Stimulated activated CD4-positive, alpha-beta T cell treated with anti-CD3 and anti-CD28 coated beads, Interleukin-15, amount 100 ng/mL, for 48 hours (primary cell): ENCODE measurements at regions not wholly inside any gene's neighbourhood (a gene's known extent, or its start where the extent isn't known, plus 50 kb on each side); places are given as distances from the start of the nearest gene placed in this dataset.

Source experiments
- DNase-seq, 2 donors: peaks; one replicate each; pipeline ENCODE4 v3.0.0-alpha.2; 2020; ENCODE audit warnings: low read depth in 2 of 2

DNA sequence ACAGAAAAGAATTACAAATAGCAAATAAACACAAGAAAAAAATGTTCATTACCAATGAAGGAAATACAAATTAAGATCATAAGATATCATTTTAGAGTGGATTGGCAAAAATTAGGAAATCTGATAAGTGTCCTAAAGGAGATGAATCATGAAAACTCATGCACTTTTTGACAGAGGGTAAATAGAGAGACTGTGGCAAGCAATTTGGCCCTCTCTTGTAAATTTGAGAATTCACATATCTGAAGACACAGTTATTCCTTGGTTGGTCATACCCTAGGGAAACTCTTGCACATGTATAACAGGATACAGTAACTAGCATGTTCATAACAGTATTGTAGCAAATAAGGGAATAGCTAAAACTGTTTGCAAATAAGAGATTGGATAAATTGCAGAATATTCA is 246.0 kb upstream of the GADL1 start:
- DNase-seq: no peak

- DNase-seq: no peak
Observed at GRCh38 chr3:31142139-31142538, 247.7 kb upstream of the GADL1 start.

- DNase-seq: no peak
Observed at GRCh38 chr3:31142543-31142942, 248.1 kb upstream of the GADL1 start.

DNA sequence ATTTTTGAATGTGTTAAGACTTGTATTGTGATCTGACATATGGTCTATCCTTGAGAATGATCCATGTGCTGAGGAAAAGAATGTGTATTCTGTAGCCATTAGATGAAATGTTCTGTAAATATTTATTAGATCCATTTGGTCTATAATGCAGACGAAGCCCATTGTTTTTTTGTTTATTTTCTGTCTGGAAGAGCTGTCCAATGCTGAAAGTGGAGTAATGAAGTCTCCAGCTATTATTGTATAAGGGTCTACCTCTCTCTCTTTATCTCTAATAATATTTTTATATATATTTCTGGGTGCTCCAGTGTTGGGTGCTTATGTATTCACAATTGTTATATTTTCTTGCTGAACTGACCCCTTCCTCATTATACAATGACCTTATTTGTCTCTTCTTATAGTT is 250.6 kb upstream of the GADL1 start:
- no peak for DNase-seq

- DNase-seq: no peak
Observed at GRCh38 chr3:31147550-31147949, 253.1 kb upstream of the GADL1 start.

DNA sequence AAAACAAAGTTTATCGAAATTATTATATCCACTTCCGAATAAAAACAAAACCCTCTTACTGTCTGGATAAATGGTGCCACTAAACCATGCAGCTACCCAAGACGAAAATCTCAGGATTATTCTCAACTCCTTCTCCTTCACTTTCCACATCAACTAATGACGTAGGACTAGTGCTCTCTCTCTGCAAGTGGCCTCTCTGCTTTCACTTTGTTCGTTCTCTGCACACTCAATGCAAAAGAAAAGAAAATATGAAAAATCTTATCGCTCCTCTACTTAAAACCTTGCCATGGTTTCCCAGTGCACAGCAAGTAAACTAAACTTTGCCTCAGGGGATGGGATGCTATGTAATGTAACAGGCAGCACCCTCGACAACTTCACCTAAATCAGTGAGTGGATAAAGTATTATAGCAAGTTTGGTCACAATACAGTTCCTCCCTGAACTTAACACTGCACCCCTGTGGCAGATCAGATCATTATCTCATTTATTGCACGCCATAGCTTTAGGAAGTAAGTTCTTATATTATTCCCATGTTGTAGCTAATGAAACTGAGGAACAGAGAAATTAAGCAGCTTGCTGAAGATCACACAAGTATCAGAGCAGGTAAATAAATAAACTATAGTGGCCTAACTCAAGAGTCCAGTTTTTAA is 262.7 kb upstream of the GADL1 start:
- DNase-seq: no peak

DNA sequence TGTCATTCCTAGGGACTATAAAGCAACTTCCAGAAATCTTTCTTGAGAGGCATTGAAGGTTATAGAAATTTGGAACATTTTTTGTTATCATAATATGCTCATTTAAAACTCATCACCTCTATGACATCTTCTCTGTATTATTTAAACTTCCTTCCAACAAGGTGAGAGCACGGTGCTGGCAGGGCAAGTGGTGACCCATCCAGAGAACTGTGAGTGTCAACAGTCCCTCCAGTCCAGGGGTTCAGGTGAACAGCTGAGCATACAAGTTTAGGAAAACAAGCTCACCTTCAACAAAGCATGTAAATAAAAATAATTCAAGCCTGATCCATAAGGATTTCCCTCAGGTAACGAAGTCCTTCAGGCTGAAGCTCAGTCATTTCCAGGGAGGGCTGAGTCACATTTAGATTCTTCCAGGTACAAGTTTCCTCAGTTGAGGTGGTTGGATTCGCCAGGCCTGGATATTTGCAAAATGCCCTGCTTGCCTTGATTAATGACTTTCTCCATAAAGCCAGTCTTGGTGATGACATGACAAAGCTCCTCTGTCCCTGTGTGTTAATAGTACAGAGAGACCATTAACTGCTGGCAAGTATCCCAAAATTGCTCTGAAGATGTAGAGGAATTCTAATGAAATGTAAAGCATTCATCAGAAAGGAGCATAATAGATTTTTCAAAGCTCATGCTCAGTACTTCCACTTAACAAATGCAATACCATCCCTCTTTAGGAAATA is 263.6 kb upstream of the GADL1 start:
- DNase-seq: no peak

DNA sequence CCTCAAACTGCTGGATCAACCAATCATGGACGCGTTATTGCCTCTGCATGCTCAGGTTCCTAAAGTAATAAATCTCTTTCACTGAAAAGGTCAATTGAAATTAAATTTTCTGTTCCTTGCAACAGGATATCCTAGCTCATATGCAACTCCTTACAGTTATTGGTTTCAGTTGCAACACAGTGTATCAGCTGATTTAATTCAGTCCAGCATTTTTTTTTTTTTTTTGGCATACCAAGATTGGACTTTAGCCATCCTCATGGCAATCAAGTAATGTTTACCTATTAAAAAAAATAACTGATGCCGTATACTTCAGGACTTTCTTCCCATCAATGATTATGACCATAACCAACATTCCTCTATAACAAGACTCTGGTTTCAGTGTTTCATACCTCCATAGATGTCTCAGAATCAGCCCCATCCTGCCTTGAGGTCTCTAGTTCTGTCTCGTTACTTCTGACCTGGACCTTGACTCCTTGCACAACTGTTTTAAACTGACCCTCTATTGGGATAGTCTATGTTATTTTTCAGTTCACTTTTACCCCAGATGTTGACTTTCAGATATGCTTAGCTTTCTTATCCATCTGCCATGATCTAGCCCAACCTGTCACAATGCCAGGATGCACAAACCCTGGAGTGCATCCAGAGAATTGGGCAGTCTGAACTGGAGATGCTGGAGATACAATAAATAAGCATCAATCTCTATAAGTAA is 265.0 kb upstream of the GADL1 start:
- no peak for DNase-seq

- no peak for DNase-seq
Observed at GRCh38 chr3:31161889-31162288, 267.4 kb upstream of the GADL1 start.

DNA sequence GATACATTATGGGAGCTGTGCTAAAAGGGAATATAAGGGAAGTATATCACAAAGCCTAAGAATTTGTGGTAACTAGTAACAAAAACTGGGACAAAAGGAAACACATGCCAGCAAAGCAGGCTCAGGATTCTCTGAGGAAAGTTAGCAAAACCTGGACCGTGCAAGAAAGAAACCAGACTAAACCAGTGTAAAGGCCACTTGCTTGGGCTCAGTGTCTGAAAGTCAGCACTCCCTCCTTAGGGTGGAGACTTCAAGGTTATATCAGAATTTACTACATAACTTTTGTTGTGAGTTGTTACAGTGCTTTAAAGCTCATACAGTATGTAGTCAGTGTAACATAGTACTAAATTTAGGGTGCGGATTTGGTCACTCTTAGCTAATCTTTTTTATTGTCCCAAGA is 269.9 kb upstream of the GADL1 start:
- DNase-seq: no peak

DNA sequence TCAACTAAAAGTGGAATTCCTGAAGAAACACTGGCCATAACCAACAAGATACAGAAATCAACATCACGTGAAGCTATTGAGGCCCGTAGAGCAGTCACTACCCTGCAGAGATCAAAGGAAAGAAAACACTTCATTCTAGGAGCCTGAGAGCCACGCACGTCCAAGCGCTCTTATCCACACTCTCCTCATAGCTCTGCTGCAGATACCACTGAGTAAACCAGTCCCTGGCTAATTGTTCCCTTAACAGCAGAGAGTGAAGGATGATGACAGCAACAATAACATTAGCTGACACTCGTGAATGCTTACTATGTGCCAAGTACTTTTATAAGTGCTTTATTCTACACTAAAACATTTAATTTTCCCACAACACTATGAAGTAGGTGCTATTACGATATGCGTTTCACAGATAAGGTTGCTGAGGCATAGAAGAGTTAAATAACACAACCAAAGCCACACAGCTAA is 271.0 kb upstream of the GADL1 start:
- no peak for DNase-seq

GRCh38 chr3:31166249-31166885 is 271.9 kb upstream of the GADL1 start:
- DNase-seq: no peak

DNA sequence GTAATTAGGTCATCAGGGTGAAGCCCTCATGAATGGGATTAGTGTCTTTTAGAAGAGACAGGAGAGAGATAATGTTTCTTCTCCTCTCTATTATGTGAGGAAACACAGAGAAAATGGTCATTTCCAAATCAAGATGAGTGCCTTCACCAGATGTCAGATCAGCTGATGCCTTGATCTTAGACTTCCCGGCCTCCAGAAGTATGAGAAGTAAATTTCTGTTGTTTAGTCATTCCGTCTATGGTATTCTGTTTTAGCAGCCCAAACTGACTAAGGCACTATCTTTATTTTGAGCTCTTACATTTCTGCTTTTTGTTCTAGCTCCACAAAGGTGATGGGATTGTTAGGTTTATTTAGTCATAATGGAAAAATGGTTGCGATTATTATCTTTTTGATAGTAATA is 273.2 kb upstream of the GADL1 start:
- DNase-seq: no peak

- DNase-seq: no peak
Observed at GRCh38 chr3:31170932-31171670, 276.6 kb upstream of the GADL1 start.

GRCh38 chr3:31172336-31172735 is 277.9 kb upstream of the GADL1 start:
- DNase-seq: no peak

DNA sequence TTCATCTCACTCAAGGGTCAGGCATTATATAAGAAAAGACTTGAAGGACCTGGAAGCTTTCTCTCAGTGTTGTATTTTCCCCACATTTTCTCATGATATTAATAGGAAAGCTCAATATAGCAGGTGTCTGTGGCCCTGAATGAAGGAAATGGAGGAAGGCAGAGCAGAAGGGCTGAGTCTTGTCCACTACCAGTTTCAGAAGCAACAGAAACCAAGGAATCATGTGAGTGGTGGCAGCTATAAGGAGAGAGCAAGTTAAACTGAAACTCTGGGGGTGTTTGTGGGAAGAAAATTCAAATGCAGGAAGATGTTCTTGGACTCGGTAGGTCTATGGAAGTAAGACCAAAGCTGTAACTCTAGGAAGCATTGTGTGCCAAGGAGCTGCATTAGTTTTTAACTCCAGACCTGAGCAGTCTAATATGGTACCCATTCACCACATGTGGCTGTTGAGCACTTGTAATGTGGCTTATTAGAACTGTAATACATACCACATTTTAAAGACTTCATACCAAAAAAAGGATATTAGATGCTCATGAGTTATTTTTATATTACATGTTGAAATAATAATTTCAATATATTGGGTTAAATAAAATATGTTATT is 278.8 kb upstream of the GADL1 start:
- no peak for DNase-seq

DNA sequence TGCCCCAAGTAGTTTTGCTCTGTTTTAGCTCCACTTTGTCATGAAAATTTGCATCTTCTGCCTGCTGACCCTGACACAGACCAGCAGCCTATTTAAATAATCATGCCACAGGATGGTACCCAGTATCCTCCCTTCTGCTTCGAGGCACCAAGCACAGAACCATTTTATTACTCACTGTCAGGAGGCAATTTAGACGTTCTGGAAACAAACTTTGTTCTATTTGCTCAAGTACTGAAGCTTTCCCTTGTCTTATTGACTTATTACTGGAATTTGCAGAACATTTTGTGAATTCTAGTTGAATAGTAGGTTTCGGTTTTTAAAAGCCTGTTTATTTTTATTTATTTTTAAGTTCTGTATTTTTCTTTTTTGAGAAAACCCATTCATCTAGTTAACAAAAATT is 279.6 kb upstream of the GADL1 start:
- no peak for DNase-seq

GRCh38 chr3:31176045-31176444 is 281.6 kb upstream of the GADL1 start:
- DNase-seq: no peak

DNA sequence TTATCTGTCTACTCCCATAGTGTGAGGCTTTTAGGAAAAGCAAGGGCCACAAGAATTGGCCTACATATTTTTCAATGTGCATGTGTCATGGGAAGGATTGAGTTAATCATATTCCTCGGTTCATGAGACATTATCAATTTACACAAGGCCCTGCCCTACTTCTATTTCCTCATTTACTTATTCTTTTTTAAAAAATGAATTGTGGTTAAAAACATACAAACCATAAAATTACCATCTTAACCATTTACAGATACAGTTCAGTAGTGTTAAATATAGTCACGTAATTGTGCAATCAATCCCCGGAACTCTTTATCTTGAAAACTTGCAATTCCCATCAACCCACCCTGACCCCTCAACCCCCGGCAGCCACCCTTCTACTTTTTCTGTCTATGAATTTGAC is 284.0 kb upstream of the GADL1 start:
- DNase-seq: no peak

DNA sequence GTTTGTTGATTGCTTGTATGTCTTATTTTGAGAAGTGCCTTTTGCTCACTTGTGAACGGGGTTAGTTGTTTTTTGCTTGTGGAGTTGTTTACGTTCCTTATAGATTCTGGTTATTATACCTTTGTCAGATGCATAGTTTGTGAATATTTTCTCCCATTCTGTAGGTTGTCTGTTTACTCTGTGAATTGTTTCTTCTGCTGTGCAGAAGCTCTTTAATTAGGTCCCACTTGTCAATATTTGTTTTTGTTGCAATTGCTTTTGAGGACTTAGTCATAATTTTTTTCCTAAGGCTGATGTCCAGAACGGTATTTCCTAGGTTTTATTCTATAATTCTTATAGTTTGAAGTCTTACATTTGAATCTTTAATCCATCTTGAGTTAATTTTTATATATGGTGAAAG is 285.3 kb upstream of the GADL1 start:
- DNase-seq: no peak

- DNase-seq: no peak
Observed at GRCh38 chr3:31180274-31180673, 285.8 kb upstream of the GADL1 start.
